GM21447 (cell line): ENCODE measurements at regions not wholly inside any gene's neighbourhood (a gene's known extent, or its start where the extent isn't known, plus 50 kb on each side); places are given as distances from the start of the nearest gene placed in this dataset.

Source experiments
- ATAC-seq: cut with Tn5 transposase; IDR thresholded peaks from one replicate; pipeline ENCODE4 v1.9.1; 2021; ENCODE audit not compliant: unreplicated experiment

- no peak for ATAC-seq
Observed at GRCh38 chr13:89750371-89750770, 1597.1 kb upstream of the MIR17HG start.

DNA sequence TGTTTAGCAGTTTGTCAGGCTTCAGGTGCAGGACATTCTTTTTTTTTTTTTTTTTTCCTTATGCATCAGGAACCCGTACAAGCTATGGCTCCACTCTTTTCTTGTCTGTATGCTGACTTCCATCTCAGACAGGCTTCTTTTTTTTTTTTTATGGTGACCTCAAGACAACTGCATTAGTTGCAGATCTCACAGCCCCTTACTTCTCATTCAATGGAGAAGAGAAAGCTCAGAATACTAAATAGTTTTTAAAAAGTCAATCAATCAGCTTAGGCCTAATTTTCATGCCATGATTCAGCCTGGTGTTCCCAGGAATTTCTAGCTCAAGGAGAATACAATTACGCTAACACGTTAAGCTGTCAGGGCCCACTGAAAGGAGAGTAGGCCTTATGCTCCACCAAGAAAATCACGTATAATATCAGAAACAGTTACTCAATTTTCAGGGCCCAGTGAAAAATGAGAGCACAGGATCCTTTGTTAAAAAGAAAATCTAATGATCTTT lies 1596.0 kb upstream of the MIR17HG start:
- ATAC-seq, result no peak

GRCh38 chr13:89752394-89752793 lies 1595.1 kb upstream of the MIR17HG start:
- no peak for ATAC-seq

DNA sequence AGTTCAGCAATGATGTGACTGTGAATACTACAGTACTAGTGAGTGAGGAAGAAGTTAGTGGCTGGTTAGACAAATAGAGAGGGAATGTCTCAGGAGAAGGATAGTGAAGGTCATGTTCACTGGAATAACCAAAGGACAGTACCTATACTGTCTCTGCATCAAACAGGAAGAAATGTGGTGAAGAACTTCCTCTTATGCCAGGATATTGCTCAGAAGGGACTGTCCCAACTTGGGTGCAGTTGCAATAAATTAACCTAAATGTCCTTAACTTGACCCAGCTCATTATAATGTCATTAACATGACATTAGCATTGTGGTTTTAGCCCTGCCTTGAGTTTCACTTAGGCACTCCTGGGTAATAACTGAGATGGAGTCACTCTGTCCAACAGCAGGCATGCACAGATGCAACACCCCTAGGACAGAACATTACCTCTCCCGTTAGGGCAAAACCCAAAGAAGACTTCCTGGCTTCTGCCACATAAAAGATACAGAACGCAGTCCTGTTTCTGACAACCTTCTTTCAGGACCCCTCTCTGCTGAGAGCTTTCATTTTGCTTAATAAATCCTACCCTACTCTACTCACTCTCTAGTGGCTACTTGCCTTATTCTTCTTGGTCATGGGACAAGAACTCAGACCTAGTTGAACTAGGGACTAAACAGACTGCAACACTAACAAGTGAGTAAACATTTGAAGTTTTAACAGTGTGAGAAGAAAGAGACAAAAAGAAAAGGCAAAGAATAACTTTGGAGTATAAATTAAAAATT lies 1591.6 kb upstream of the MIR17HG start:
- no peak for ATAC-seq

DNA sequence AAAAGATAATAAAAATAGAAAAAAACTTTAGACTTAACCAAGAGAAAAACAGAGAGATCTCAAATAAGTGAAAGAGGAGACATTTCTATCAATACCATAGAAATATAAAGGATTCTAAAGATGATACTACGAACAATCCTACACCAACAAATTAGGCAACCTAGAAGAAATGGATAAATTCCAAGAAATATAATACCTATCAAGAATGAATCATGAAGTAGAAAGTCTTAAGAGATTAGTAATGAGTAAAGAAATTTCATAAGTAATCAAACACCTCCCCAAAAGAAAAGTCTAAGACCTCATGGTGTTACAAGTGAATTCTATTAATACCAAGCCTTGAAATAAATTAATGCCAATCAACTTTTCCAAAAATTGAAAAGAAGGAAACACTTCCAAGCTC lies 1584.5 kb upstream of the MIR17HG start:
- no peak for ATAC-seq

DNA sequence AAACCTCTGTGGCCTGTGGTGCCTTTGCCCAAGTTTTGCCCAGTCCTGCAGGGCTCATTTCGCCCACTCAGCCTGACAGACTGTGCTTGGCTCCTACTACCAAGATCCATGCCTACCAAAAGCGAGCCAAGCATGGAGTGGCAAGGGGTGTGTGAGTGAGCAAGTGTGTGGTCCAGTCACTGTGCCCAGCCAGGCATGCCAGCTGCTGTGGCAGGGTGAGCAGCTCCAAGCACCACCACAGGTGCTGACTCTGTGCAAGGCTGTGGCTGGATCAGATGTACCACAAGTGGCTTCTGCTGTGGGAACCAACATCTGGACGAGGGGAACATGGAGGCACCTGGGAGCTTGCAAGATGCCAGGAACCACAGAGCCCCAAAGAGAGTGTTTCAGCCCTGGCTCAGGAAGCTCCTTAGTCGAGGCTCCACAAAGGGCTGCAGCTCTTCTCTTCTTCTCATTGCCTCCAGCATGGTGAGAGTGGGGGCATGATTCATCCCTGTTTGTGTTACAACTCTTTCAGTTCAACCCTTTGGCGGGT lies 1564.2 kb upstream of the MIR17HG start:
- ATAC-seq, result no peak

- no peak for ATAC-seq
Observed at GRCh38 chr13:89784161-89784809, 1563.2 kb upstream of the MIR17HG start.

GRCh38 chr13:89786531-89786930 lies 1561.0 kb upstream of the MIR17HG start:
- ATAC-seq, result no peak

GRCh38 chr13:89790696-89791095 lies 1556.8 kb upstream of the MIR17HG start:
- no peak for ATAC-seq

GRCh38 chr13:89791971-89792630 lies 1555.4 kb upstream of the MIR17HG start:
- no peak for ATAC-seq

GRCh38 chr13:89796196-89796595 lies 1551.3 kb upstream of the MIR17HG start:
- no peak for ATAC-seq

GRCh38 chr13:89803839-89804238 lies 1543.6 kb upstream of the MIR17HG start:
- ATAC-seq, result no peak

- no peak for ATAC-seq
Observed at GRCh38 chr13:89806594-89806993, 1540.9 kb upstream of the MIR17HG start.

GRCh38 chr13:89812856-89813255 lies 1534.6 kb upstream of the MIR17HG start:
- no peak for ATAC-seq

GRCh38 chr13:89816404-89816803 lies 1531.1 kb upstream of the MIR17HG start:
- no peak for ATAC-seq

DNA sequence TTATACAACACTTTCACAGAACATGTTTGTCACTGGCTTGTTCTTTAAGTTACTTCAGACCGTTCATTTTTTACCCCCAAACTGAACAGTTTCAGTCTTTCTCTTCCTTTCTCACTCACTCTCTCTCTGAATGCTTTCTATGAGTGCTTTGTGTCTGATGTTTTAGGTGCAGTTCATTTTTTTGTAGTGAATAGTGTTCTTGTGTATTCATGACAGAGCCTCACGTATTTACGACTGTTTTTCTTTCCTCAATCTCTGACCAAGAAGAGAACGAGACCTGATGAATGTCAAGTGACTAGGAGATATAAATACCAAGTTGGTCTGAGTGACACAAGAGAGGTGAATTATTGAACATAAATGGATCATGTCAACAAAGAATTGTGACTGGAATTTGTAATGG lies 1525.0 kb upstream of the MIR17HG start:
- ATAC-seq, result no peak

DNA sequence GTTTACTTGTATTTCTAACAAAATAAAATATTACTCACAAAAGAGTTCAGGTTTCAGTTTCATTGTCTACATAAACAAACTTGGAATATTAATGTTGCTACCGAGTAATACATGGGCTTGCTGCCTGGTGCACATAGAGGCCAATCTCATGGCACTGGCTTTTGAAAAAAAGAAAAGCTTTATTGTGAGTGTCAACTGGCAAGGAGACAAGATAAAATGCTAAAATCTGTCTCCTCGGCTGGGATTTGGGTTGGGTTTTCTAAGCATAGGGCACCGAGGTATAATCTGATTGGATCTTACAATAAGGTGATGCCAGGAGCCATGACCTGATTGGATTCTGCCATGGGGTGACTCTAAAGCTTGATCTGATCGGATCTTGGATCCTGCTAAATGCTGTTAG lies 1519.9 kb upstream of the MIR17HG start:
- no peak for ATAC-seq

DNA sequence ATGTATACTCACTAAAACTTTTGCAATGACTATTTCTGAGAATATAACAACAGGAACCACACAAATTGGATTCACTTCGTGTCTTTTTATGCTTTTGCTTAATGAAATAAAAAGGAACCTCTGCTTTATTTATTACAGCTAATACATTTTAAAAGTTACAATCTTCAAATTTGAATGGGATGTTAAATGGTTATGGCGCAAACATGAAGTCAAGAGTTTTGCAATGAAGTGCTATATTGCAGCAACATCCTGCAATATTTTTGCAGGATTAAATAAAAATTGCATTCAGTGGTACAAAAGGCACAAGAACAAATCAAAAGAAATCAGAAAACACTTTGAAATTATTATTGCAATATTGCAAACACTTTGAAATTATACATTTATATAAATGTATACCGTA lies 1519.0 kb upstream of the MIR17HG start:
- ATAC-seq, result no peak

DNA sequence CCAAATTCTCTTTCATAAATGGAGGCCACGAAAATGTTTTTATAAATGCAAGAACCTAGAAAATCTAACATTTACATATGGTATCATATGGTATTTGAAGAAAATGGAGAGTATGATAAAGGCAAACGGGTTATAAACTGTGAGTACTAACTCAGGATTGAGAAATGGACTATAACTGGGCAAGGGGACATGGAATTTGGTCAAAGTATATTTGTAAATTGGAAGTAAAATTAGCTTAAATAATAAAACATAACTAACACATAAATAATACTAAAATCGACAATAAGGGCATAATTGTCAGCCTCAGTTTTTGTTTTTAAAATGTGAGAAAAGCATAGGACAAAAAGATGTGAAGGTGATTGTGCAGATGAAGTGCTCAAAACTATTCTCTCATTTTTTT lies 1516.3 kb upstream of the MIR17HG start:
- ATAC-seq, result no peak

DNA sequence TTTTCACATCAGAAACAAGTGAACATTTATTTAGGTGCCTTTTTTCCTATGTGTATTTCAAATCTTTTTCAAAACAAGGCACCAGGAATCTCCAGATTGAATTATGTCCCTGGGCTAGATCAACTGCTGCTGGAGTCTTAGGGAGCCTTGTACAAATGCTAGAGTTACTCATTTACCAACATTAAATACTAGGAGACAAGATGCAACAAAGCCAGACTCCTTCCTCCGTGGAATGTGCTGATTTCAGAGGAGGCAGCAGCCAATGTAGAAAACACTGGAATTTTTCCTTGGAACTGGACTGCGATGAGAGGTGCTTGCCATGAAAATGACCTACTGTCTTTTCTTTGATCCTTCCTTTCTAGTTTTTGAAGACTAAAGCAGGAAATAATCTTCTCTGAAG lies 1514.7 kb upstream of the MIR17HG start:
- ATAC-seq, result no peak

DNA sequence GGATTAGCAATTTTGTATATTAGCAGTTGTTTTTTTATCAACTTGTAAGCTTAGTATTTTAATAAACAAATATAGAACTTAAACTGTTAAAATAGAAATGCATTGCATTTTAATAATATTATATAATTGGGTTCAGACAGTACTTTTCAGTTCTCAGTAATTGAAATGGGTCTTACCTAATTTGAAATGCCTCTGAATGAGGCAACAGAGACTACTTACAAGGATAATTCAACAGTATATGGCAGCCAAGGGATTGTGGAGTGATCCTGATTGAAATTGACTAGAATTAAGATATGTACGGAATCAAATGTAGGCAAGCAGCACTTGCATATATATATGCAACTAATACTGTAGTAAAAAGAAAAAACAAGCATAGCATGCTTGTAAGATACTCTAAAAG lies 1503.9 kb upstream of the MIR17HG start:
- ATAC-seq, result no peak

DNA sequence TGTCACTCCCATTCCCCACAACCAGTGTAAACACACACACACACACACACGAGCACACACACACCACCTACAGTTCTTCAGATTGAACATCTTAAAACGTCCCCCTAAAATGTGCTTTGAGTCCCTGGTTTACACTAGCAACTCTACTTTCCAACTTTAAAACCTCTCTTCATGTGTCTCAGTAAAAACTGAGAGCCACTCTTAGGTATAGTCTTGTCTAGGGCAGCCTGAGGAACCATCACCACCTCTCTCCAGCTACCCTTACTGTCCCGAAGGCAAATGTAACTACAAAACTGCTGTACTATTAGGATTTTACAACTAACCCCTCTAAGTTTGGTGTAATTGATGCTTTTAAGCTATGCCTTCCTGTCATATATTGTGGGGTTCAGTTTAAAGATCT lies 1501.6 kb upstream of the MIR17HG start:
- no peak for ATAC-seq
